Suprapubic skin (tissue), 3 donors: ENCODE measurements at regions not wholly inside any gene's neighbourhood (a gene's known extent, or its start where the extent isn't known, plus 50 kb on each side); places are given as distances from the start of the nearest gene placed in this dataset.

Source experiments
- CTCF ChIP-seq, 2 donors: fragments of 200-600 bp in 1 of 2; fragments of 450-650 bp in 1 of 2; sonication (generic) in 1 of 2; IDR thresholded peaks; one replicate each; pipeline ENCODE4 v1.5.1; 2016 to 2019; ENCODE audit warnings: antibody characterized with exemption in 2 of 2, mild to moderate bottlenecking in 1 of 2, moderate library complexity in 1 of 2
- EP300 ChIP-seq: sonication (generic); formaldehyde crosslinking; IDR thresholded peaks from one replicate; pipeline ENCODE4 v1.6.1; 2017; ENCODE audit warnings: antibody characterized with exemption
- POLR2A ChIP-seq, 2 donors: fragments of 450-650 bp; IDR thresholded peaks; one replicate each; pipeline ENCODE4 v1.6.1; 2017; ENCODE audit warnings: antibody characterized with exemption in 2 of 2, mild to moderate bottlenecking in 2 of 2, moderate library complexity in 2 of 2

GRCh38 chr11:19403196-19403895, 162.6 kb upstream of the E2F8 start:
- TF ChIP-seq POLR2A (IDR thresholded peaks at IDR 0.05) (no peak), CTCF (IDR thresholded peaks at IDR 0.05) (no peak), EP300 (no peak)
